CD4-positive, alpha-beta T cell (primary cell): ENCODE measurements at regions not wholly inside any gene's neighbourhood (a gene's known extent, or its start where the extent isn't known, plus 50 kb on each side); places are given as distances from the start of the nearest gene placed in this dataset.

Experiments used
- ATAC-seq: fragments of 200-7000 bp; cut with Tn5 transposase; one replicate; pipeline ENCODE4 v1.10.0; 2022; ENCODE audit warnings: mild to moderate bottlenecking; ENCODE audit not compliant: poor library complexity
- CTCF ChIA-PET: fragments of 350-600 bp; sonication (Branson Sonifier 250); formaldehyde crosslinking; loops from one replicate; lab custom pipeline; 2021; ENCODE audit warnings: antibody characterized with exemption, inconsistent platforms; lab: Charles Lee
- POLR2A ChIA-PET: fragments of 350-600 bp; sonication (Branson Sonifier 250); formaldehyde crosslinking; loops from one replicate; lab custom pipeline; 2021; ENCODE audit warnings: antibody characterized with exemption, inconsistent platforms; lab: Charles Lee
- DNase-seq, 14 experiments: peaks; one replicate each; pipeline ENCODE4 v3.0.0-alpha.2; 2013 to 2020; ENCODE audit warnings: mixed read lengths in 2 of 14
- H3K27ac ChIP-seq, 2 donors: one replicate each; pipeline versions ENCODE4 v1.5.1 to v1.7.0; 2013; ENCODE audit warnings: low read length in 2 of 2, low read depth in 1 of 2, mild to moderate bottlenecking in 1 of 2
- H3K27me3 ChIP-seq, 2 experiments: 1 replicate in 1 of 2; 2 replicates in 1 of 2; pipeline versions ENCODE4 v1.6.1 to v1.7.0; 2013; ENCODE audit warnings: low read length in 2 of 2, control low read depth in 1 of 2, mild to moderate bottlenecking in 1 of 2, moderate library complexity in 1 of 2; ENCODE audit not compliant: insufficient read depth in 2 of 2, control insufficient read depth in 1 of 2
- H3K36me3 ChIP-seq: one replicate; pipeline ENCODE4 v1.6.1; 2013; ENCODE audit warnings: low read length, control low read depth; ENCODE audit not compliant: insufficient read depth
- H3K4me1 ChIP-seq: one replicate; pipeline ENCODE4 v1.6.1; 2013; ENCODE audit warnings: low read length, control low read depth; ENCODE audit not compliant: insufficient read depth
- H3K4me3 ChIP-seq: one replicate; pipeline ENCODE4 v1.5.1; 2013; ENCODE audit warnings: mild to moderate bottlenecking, low read length, moderate library complexity
- H3K9me3 ChIP-seq, 2 experiments: 1 replicate in 1 of 2; 2 replicates in 1 of 2; pipeline versions ENCODE4 v1.6.1 to v1.7.0; 2013; ENCODE audit warnings: low read length in 2 of 2, mild to moderate bottlenecking in 2 of 2, control low read depth in 1 of 2, moderate library complexity in 1 of 2; ENCODE audit not compliant: control insufficient read depth in 1 of 2, insufficient read depth in 1 of 2
- H3K27ac Mint-ChIP-seq: one replicate; pipeline ENCODE4 v1.8.0; 2020; ENCODE audit warnings: mixed read lengths
- H3K27me3 Mint-ChIP-seq: one replicate; pipeline ENCODE4 v1.8.0; 2021; ENCODE audit warnings: mixed read lengths
- H3K36me3 Mint-ChIP-seq: one replicate; pipeline ENCODE4 v1.8.0; 2021; ENCODE audit warnings: low read depth, mixed read lengths
- H3K4me1 Mint-ChIP-seq: one replicate; pipeline ENCODE4 v1.8.0; 2021; ENCODE audit warnings: low read depth, mixed read lengths
- H3K4me3 Mint-ChIP-seq: one replicate; pipeline ENCODE4 v1.8.0; 2020; ENCODE audit warnings: mild to moderate bottlenecking, mixed read lengths
- H3K9me3 Mint-ChIP-seq: one replicate; pipeline ENCODE4 v1.8.0; 2020; ENCODE audit warnings: mixed read lengths
- CTCF ChIP-seq: fragments of 200-600 bp; IDR thresholded peaks from one replicate; pipeline ENCODE4 v1.8.0; 2022; ENCODE audit warnings: antibody characterized with exemption, mild to moderate bottlenecking
- intact Hi-C, 2 experiments: fragments of 100-400 bp; cut with DNase I in 1 of 2; cut with micrococcal nuclease in 1 of 2; formaldehyde crosslinking; loops; one replicate each; pipeline versions ENCODE4 v1.15.1 to v1.9.0; 2023 to 2025; cut with DNase I, micrococcal nuclease

GRCh38 chr1:191306916-191307315, 829.3 kb upstream of the BRINP3 start:
- Mint-ChIP-seq H3K27me3 (no peaks in the 10 kb centered on the region), H3K4me1 (no peaks in the 10 kb centered on the region), H3K9me3 (peaks cover 15% of the 10 kb centered on the region), H3K36me3 (no peaks in the 10 kb centered on the region), H3K4me3 (no peak overlapping the region), H3K27ac (no peak overlapping the region)
- TF ChIP-seq CTCF = no peak
- ATAC-seq (no peak), DNase-seq (no peak)
- intact Hi-C loops = no loop called here
- H3K27me3 ChIP-seq = no peaks in the 10 kb centered on the region
- H3K27ac ChIP-seq = no peak overlapping the region
- peaks cover 0 to 24% of the 10 kb centered on the region in 2 experiments for H3K9me3 ChIP-seq
- no peak overlapping the region for H3K4me3 ChIP-seq
- no peaks in the 10 kb centered on the region for H3K4me1 ChIP-seq
- CTCF ChIA-PET = no interaction called here
- POLR2A ChIA-PET = no interaction called here
- no peaks in the 10 kb centered on the region for H3K36me3 ChIP-seq

- intact Hi-C loops = no loop called here
- no peaks in the 10 kb centered on the region for H3K36me3 Mint-ChIP-seq
- ChIA-PET CTCF (no interaction called here), POLR2A (no interaction called here)
- Histone ChIP-seq H3K4me3 (no peak overlapping the region), H3K36me3 (no peaks in the 10 kb centered on the region), H3K4me1 (no peaks in the 10 kb centered on the region), H3K27me3 (no peaks in the 10 kb centered on the region), H3K9me3 (peaks cover 0 to 7% of the 10 kb centered on the region in 2 experiments), H3K27ac (no peak overlapping the region)
- H3K27ac Mint-ChIP-seq = no peak overlapping the region
- DNase-seq (no peak), ATAC-seq (no peak)
- no peak for TF ChIP-seq CTCF
- no peaks in the 10 kb centered on the region for H3K4me1 Mint-ChIP-seq
- no peak overlapping the region for H3K4me3 Mint-ChIP-seq
- H3K27me3 Mint-ChIP-seq = no peaks in the 10 kb centered on the region
- peaks cover under 1% of the 10 kb centered on the region for H3K9me3 Mint-ChIP-seq
Measured at GRCh38 chr1:191320062-191320461, 838.2 kb upstream of the RGS18 start.

- intact Hi-C loops = no loop called here
- no peaks in the 10 kb centered on the region for H3K36me3 ChIP-seq
- POLR2A ChIA-PET = no interaction called here
- DNase-seq = no peak
- Mint-ChIP-seq H3K9me3 (peaks cover 7% of the 10 kb centered on the region), H3K4me1 (no peaks in the 10 kb centered on the region), H3K27ac (no peak overlapping the region), H3K4me3 (no peak overlapping the region), H3K27me3 (no peaks in the 10 kb centered on the region), H3K36me3 (no peaks in the 10 kb centered on the region)
- H3K4me1 ChIP-seq = no peaks in the 10 kb centered on the region
- TF ChIP-seq CTCF = no peak
- no peak for ATAC-seq
- peaks cover 0 to 8% of the 10 kb centered on the region in 2 experiments for H3K9me3 ChIP-seq
- CTCF ChIA-PET = no interaction called here
- H3K4me3 ChIP-seq = no peak overlapping the region
- no peaks in the 10 kb centered on the region for H3K27me3 ChIP-seq
- no peak overlapping the region for H3K27ac ChIP-seq
Measured at GRCh38 chr1:191327868-191328267, 830.4 kb upstream of the RGS18 start.
